ENCODE measurements at regions not wholly inside any gene's neighbourhood (a gene's known extent, or its start where the extent isn't known, plus 50 kb on each side); places are given as distances from the start of the nearest gene placed in this dataset.

DNA sequence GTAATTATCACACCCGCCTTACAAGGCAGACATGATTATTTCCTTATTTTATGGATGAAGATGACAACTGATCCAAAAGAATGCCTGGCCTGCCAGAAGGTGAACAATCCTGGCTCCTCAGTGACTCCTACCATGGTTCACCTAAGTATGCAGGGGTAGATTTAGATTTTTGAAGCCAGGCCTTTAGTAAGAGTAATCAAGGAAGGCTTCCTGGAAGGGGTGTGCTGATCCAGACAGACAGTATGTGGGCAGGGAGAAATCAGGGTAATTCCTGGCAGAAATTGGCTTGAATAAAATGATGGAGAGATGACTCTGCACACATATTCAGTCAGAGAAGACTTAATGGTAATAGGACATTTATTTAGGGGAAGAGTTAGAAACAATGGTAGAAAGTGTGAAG is 637.7 kb upstream of the FANCL start:
- no peak for DNase-seq (ENCODE audit: low read depth)
- H3K4me3 ChIP-seq (ENCODE audit: low read depth, low read length): no peak overlapping the region
- TF ChIP-seq, protein P1, sequence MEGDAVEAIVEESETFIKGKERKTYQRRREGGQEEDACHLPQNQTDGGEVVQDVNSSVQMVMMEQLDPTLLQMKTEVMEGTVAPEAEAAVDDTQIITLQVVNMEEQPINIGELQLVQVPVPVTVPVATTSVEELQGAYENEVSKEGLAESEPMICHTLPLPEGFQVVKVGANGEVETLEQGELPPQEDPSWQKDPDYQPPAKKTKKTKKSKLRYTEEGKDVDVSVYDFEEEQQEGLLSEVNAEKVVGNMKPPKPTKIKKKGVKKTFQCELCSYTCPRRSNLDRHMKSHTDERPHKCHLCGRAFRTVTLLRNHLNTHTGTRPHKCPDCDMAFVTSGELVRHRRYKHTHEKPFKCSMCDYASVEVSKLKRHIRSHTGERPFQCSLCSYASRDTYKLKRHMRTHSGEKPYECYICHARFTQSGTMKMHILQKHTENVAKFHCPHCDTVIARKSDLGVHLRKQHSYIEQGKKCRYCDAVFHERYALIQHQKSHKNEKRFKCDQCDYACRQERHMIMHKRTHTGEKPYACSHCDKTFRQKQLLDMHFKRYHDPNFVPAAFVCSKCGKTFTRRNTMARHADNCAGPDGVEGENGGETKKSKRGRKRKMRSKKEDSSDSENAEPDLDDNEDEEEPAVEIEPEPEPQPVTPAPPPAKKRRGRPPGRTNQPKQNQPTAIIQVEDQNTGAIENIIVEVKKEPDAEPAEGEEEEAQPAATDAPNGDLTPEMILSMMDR (IDR thresholded peaks at IDR 0.05; ENCODE audit: low read depth, low read length, missing control alignments): no peak

- no peak overlapping the region for H3K4me3 ChIP-seq (ENCODE audit: low read depth, low read length)
- no peak for DNase-seq (ENCODE audit: low read depth)
- TF ChIP-seq, protein P1 (IDR thresholded peaks at IDR 0.05; ENCODE audit: low read depth, low read length, missing control alignments): no peak
These were observed 635.0 kb upstream of the FANCL start for GRCh38 chr2:58876126-58876525.

GRCh38 chr2:58875436-58875835 is 634.3 kb upstream of the FANCL start:
- H3K4me3 ChIP-seq (ENCODE audit: low read depth, low read length): no peak overlapping the region
- no peak for DNase-seq (ENCODE audit: low read depth)
- TF ChIP-seq, protein P1 (IDR thresholded peaks at IDR 0.05; ENCODE audit: low read depth, low read length, missing control alignments): no peak

DNA sequence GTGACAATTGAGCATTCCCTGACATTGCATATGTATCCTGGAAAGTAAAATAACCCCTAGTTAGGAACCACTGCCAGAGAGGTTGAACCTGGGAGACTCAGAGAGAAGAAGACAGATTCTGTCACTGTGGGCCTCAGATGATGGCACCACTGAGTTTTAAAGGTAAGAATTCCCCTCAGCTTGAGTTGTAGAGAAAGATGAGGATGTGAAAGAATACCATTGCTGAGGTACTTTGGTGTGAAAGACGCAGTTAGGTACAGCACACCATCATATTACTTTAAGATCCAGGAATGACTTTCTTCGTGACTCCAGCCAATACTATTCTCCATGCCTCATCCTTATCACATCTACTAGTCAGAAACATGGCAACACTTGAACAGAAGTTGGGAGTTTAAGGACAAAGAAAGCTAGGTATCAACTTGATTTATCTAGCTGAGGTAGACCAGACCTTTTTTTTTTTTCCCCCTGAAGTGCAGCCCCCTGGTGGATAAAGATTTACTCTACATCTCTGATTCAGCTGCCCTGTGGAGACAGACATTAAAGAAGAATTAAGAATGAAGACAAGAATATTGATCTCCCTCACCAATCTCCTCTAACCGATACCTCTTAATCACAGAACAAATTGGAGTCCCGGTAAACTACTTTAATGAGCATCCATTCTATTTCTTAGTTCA is 630.5 kb upstream of the FANCL start:
- TF ChIP-seq, protein P1 (IDR thresholded peaks at IDR 0.05; ENCODE audit: low read depth, low read length, missing control alignments): peak; percentile 45

GRCh38 chr2:58870704-58871103 is 629.6 kb upstream of the FANCL start:
- TF ChIP-seq, protein P1 (IDR thresholded peaks at IDR 0.05; ENCODE audit: low read depth, low read length, missing control alignments): no peak
- peak; percentile 25 for DNase-seq (ENCODE audit: low read depth)
- H3K4me3 ChIP-seq (ENCODE audit: low read depth, low read length): no peak overlapping the region

More for the DNA sequence above, 630.5 kb upstream of the FANCL start:
- DNase-seq (ENCODE audit: low read depth): no peak
- no peak overlapping the region for H3K4me3 ChIP-seq (ENCODE audit: low read depth, low read length)

- TF ChIP-seq, protein P1 (IDR thresholded peaks at IDR 0.05; ENCODE audit: low read depth, low read length, missing control alignments): no peak
- DNase-seq (ENCODE audit: low read depth): no peak
- no peak overlapping the region for H3K4me3 ChIP-seq (ENCODE audit: low read depth, low read length)
These were observed 625.8 kb upstream of the FANCL start for GRCh38 chr2:58866946-58867345.

DNA sequence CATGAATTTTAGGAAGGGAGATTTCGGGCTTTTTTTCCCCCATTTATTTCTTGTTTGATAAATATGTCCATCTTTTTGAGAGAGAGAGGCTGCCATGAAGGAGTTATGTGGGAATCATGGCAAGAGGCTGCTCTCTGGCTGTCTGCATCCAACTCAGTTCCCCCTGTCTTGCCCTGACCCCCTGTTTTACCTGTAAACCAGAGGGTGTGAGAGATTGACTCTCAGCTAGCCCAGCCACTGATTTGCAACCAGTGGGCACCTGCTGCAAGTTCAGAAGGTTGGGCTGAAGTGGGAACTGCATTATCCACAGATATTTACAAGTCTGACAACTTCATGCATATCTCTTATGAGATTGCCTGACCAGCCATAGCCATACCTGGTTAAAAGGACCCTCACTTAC is 625.4 kb upstream of the FANCL start:
- H3K4me3 ChIP-seq (ENCODE audit: low read depth, low read length): no peak overlapping the region
- no peak for DNase-seq (ENCODE audit: low read depth)
- TF ChIP-seq, protein P1 (IDR thresholded peaks at IDR 0.05; ENCODE audit: low read depth, low read length, missing control alignments): no peak
